ENCODE measurements at regions not wholly inside any gene's neighbourhood (a gene's known extent, or its start where the extent isn't known, plus 50 kb on each side); places are given as distances from the start of the nearest gene placed in this dataset.

- no peak overlapping the region for H3K4me3 ChIP-seq (ENCODE audit: low read depth, low read length)
- TF ChIP-seq CTCF (conservative IDR thresholded peaks at IDR 0.05; ENCODE audit: low read depth, low read length): no peak
- DNase-seq (ENCODE audit: low read depth): no peak
These were observed 98.6 kb upstream of the EEF2KMT start for GRCh38 chr16:5196204-5196603.

GRCh38 chr16:5193861-5194260 is 96.3 kb upstream of the EEF2KMT start:
- DNase-seq (ENCODE audit: low read depth): no peak
- no peak for TF ChIP-seq CTCF (conservative IDR thresholded peaks at IDR 0.05; ENCODE audit: low read depth, low read length)
- H3K4me3 ChIP-seq (ENCODE audit: low read depth, low read length): no peak overlapping the region

GRCh38 chr16:5188989-5189352 is 91.4 kb upstream of the EEF2KMT start:
- TF ChIP-seq CTCF (conservative IDR thresholded peaks at IDR 0.05; ENCODE audit: low read depth, low read length): no peak
- DNase-seq (ENCODE audit: low read depth): no peak
- H3K4me3 ChIP-seq (ENCODE audit: low read depth, low read length): no peak overlapping the region

GRCh38 chr16:5188318-5188988 is 90.9 kb upstream of the EEF2KMT start:
- no peak for DNase-seq (ENCODE audit: low read depth)
- no peak overlapping the region for H3K4me3 ChIP-seq (ENCODE audit: low read depth, low read length)
- TF ChIP-seq CTCF (conservative IDR thresholded peaks at IDR 0.05; ENCODE audit: low read depth, low read length): no peak

- H3K4me3 ChIP-seq (ENCODE audit: low read depth, low read length): no peak overlapping the region
- no peak for TF ChIP-seq CTCF (conservative IDR thresholded peaks at IDR 0.05; ENCODE audit: low read depth, low read length)
- DNase-seq (ENCODE audit: low read depth): no peak
These were observed 89.9 kb upstream of the EEF2KMT start for GRCh38 chr16:5187402-5187952.

GRCh38 chr16:5186381-5186903 is 88.8 kb upstream of the EEF2KMT start:
- H3K4me3 ChIP-seq (ENCODE audit: low read depth, low read length): no peak overlapping the region
- DNase-seq (ENCODE audit: low read depth): no peak
- no peak for TF ChIP-seq CTCF (conservative IDR thresholded peaks at IDR 0.05; ENCODE audit: low read depth, low read length)

- H3K4me3 ChIP-seq (ENCODE audit: low read depth, low read length): no peak overlapping the region
- TF ChIP-seq CTCF (conservative IDR thresholded peaks at IDR 0.05; ENCODE audit: low read depth, low read length): no peak
- no peak for DNase-seq (ENCODE audit: low read depth)
These were observed 78.9 kb upstream of the EEF2KMT start for GRCh38 chr16:5176505-5176904.
